ENCODE measurements at regions not wholly inside any gene's neighbourhood (a gene's known extent, or its start where the extent isn't known, plus 50 kb on each side); places are given as distances from the start of the nearest gene placed in this dataset.

DNA sequence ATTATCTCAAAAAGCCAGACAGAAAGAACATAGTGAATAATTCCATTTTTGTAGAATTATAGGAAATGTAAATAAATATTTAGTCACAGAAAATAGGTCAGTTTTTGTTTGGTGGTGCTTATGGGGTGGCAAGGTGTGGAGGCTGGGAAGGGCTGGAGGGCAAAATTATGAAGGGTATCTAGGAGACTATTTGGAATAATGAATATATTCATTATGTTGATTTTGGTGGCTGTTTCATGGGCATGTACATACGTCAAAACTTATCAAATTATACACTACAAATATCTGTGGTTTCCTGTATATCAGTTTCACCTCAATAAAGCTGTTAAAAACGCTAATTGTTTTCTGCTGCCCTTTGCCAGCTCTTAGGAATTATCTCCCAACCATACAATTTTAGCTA, 298.7 kb upstream of the GOLIM4 start:
- TF ChIP-seq, protein P1, sequence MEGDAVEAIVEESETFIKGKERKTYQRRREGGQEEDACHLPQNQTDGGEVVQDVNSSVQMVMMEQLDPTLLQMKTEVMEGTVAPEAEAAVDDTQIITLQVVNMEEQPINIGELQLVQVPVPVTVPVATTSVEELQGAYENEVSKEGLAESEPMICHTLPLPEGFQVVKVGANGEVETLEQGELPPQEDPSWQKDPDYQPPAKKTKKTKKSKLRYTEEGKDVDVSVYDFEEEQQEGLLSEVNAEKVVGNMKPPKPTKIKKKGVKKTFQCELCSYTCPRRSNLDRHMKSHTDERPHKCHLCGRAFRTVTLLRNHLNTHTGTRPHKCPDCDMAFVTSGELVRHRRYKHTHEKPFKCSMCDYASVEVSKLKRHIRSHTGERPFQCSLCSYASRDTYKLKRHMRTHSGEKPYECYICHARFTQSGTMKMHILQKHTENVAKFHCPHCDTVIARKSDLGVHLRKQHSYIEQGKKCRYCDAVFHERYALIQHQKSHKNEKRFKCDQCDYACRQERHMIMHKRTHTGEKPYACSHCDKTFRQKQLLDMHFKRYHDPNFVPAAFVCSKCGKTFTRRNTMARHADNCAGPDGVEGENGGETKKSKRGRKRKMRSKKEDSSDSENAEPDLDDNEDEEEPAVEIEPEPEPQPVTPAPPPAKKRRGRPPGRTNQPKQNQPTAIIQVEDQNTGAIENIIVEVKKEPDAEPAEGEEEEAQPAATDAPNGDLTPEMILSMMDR (conservative IDR thresholded peaks at IDR 0.05; ENCODE audit: low read length): no peak
- DNase-seq (ENCODE audit: low read depth): no peak
- H3K4me3 ChIP-seq (ENCODE audit: low read length): no peak overlapping the region

DNA sequence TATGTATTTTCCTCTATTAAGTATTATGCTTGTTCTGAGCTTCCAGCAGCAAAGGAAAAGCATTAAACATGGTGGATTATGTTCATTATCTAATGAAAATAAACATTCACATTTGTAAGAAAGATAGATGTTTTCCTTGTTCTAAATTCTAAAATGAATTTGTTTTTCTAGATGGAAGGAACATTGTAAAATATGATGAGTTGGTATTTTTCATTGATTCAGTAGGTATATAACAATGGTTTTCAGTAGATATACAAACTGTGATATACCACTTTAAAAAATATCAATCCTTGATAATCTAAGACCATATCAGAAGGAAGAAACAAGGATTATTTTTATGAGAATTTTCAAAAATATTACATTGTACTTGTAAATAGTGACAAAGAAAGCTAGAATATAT, 290.6 kb upstream of the GOLIM4 start:
- DNase-seq (ENCODE audit: low read depth): no peak
- TF ChIP-seq, protein P1 (conservative IDR thresholded peaks at IDR 0.05; ENCODE audit: low read length): no peak
- no peak overlapping the region for H3K4me3 ChIP-seq (ENCODE audit: low read length)

DNA sequence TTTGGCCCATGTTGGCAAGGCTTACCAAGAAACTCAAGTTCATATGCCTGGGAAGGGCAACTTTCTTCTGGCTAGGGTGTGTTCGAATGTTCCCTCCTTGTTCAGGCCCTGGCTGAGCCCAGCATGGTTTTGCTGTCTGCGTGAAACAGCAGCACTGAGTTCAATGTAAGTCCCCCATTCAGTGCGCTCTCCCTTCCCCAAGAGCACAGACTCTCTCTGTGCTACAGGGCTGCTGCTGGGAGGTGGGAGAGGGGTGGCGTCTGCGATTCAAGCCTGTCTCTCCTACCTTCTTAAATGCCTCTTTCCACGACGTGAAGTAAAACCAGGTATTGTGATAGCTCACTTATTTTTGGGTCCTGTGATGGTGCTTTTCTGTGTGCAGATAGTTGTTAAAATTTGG, 289.3 kb upstream of the GOLIM4 start:
- no peak overlapping the region for H3K4me3 ChIP-seq (ENCODE audit: low read length)
- no peak for DNase-seq (ENCODE audit: low read depth)
- TF ChIP-seq, protein P1 (conservative IDR thresholded peaks at IDR 0.05; ENCODE audit: low read length): no peak

DNA sequence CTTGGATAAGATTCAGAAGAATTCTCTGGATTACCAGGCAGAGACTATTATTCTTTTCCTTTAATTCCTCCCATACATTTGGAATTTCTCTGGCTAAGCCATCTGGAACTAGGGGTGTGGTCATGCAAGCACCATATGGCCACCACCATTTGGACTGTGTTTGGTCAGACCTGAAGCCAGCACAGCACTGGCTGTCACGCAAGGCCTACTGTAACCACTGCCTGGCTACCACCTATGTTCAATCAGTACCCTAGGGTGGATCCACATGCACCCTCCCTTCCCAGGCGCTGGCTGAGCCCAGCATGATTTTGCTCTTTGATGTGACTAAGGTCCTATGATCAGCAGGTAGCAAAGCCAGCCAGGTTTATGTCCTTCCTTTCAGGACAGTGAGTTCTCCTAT, 287.8 kb upstream of the GOLIM4 start:
- TF ChIP-seq, protein P1 (conservative IDR thresholded peaks at IDR 0.05; ENCODE audit: low read length): no peak
- no peak for DNase-seq (ENCODE audit: low read depth)
- no peak overlapping the region for H3K4me3 ChIP-seq (ENCODE audit: low read length)

DNA sequence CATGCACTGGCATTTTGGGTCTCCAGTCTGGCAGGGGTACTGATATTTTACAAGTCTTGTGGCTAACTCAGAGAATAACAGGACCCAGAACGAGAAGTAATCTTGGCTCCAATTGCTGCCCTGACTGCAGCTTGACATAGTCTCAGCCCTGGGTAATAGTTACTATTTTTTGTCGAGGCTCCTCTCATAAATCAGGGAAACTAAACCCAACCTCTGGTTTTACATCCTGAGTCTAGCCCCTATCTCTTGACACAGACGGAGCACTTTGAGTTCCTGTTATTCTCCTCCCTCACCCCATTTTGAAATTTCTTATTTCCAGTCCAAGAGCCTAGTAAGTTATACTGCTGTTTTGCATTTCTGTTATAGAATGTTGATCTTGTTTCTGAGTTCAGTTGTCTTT, 276.1 kb upstream of the GOLIM4 start:
- TF ChIP-seq, protein P1 (conservative IDR thresholded peaks at IDR 0.05; ENCODE audit: low read length): no peak
- DNase-seq (ENCODE audit: low read depth): no peak
- no peak overlapping the region for H3K4me3 ChIP-seq (ENCODE audit: low read length)

DNA sequence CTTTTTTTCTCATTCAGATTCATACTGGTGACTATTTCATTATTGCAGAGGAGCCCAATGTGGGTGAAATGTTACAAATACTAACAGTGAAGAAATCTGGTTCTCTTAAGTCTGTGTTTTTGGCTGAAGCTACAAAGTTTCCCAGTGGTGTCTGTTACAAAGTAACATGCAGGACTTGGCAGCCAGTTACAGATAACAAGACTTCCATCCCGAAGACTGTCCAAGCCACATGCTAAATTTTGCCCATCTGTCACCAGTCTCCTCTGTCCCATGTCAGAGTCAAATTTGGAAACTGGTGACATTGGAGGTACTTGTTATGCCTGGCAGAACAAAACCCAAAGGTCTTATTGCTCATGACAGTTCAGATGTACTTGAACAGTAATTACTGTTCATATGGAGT, 269.2 kb upstream of the GOLIM4 start:
- no peak for DNase-seq (ENCODE audit: low read depth)
- H3K4me3 ChIP-seq (ENCODE audit: low read length): no peak overlapping the region
- TF ChIP-seq, protein P1 (conservative IDR thresholded peaks at IDR 0.05; ENCODE audit: low read length): no peak

DNA sequence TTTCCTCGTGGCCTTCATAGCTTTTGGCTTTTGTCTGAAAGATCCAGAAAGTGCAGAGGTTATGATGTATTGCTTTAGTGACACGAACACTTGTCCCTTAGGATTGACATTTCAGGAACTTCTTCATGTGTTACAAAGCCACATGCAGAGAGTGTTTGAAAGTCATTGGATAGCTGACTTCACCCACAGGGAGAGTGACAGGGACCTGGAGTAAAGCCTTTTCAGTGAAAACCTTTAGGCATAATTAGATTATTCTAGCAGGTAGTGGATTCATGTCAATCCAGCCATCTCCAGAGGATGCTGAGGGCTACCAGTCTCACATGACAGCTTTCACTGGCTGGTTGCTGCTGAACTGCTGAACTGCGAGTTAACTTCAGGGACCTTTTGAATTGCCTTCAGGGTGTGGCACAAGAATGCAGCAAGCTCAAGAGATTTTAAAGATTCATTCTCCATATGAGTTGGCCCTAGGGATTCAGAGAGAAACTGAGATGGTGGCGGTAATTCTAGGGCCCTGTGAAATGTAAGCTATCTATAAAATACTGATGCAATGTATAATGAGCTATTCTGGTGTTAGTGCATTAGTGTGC, 267.0 kb upstream of the GOLIM4 start:
- no peak for DNase-seq (ENCODE audit: low read depth)
- TF ChIP-seq, protein P1 (conservative IDR thresholded peaks at IDR 0.05; ENCODE audit: low read length): no peak

More for the DNA sequence above, 267.0 kb upstream of the GOLIM4 start:
- no peak overlapping the region for H3K4me3 ChIP-seq (ENCODE audit: low read length)
